GM19035 (cell line): ENCODE measurements at regions not wholly inside any gene's neighbourhood (a gene's known extent, or its start where the extent isn't known, plus 50 kb on each side); places are given as distances from the start of the nearest gene placed in this dataset.
"Not testable (repeated sequence)": the region's sequence is repeated elsewhere in the genome, so short reads cannot be mapped to it uniquely, and the experiment has no call there.

Experiments used
- ATAC-seq: cut with Tn5 transposase; IDR thresholded peaks from one replicate; pipeline ENCODE4 v1.9.1; 2021; ENCODE audit not compliant: unreplicated experiment

DNA sequence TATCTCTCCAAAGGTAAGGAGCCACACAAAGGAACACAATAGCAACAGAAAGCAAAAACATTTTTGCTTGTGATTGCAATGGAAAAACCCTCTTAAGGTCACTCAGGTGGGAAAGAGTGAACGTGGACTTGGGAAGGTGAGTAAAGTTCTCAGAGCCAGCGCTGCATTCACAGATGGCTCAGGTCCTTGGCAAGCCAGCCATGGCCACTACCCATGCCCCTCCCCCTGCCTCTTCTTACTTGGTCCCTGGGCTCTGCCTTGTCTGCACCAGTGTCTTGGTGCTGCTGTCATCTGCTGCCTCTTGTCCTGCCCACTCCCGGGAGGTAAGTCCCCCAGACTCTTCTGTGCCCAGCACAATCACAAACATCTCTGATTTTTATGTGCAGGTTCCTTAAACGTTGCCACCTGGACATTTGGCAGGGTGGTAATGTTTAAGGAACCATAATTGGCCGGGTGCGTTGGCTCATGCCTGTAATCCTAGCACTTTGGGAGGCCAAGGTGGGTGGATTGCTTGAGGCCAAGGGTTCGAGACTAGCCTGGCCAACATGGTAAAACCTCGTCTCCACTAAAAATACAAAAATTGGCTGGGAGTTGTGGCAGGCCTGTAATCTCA lies 74.6 kb downstream of the FEM1C start:
- no peak for ATAC-seq

DNA sequence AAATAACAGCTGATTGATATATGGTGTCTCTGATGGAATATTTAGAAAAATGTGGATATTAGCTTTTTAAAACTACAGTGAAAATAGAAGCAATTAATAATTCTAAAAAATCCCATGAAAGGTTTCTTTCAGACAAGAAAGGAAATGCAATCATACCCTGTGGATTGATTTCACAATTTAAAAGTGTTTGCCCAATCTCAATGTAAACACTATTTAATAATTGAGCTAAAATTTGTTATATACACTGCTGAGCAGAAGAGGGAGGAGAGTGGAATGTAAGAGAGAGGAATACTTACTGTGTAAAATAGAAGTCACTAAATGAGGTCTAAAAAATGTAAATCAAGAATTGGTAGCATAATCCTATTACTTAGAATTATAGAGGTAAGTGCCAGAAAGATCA lies 76.9 kb downstream of the FEM1C start:
- no peak for ATAC-seq

DNA sequence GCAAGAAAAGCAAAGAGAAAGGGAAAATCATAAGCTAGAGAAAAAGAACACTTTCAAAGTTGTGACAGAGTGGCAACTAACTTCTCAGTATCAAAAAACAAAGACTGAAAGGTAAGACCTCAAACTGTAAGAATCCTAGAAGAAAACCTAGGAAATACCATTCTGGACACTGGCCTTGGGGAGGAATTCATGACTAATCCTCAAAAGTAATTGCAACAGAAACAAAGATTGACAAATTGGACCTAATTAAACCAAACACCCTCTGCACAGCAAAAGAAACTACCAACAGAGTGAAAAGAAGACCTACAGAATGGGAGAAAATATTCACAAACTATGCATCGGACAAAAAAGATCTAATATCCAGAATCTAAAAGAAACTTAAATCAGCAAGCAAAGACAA lies 79.1 kb downstream of the FEM1C start:
- no peak for ATAC-seq

DNA sequence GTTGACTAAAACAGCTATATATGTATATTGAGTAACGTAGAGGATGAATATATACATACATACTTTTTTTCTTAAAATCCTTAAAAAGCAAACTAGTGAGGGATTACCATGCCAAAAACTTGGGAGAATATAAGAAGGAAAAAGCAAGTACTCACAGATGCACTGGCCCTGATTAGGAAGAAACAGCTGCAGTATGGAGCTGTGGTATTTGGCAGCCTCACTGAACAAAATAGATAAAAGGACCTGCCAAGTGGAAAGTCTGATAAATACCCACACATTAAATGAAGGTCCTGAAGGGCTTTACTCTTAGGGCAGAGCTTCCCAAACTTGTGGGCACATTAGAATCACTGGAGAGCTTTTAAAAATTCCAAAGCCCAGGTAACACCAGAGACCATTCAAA lies 80.6 kb downstream of the FEM1C start:
- ATAC-seq, result no peak

DNA sequence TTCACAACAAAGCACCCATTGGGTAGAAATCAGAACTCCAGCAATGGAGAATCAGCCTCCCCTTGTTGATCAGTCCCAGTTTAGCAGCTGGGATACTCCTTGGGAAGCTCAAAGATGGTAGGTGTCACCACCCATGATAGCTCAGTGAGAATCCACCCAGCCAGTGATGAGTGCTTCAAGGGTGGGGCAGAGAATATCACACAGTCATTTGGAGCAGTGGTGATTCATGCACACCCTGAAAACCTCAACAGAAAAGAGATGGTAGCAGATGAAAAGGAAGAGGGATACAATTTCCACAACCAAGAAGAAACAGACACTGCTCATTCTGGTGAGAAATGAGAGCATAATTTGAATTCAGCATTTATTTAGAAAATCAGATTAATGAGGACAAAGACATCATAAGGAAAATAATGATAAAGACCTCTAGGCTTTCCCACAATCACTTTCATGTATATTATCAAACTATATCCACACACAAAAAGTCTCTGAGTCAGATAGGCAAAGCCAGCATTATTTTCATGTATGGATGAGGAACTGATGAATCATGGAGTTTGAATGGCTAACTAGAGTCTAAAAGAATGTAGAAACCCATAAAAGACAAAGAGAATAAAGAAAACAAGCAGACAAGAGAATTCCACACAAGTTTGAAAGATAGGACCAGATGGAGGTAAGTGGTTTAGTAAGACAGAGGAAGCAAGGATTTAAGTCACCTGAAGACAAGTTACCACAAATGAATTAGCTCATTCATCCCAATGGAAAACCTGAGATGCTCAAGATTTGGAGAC lies 82.9 kb downstream of the FEM1C start:
- peak; percentile 42 for ATAC-seq

DNA sequence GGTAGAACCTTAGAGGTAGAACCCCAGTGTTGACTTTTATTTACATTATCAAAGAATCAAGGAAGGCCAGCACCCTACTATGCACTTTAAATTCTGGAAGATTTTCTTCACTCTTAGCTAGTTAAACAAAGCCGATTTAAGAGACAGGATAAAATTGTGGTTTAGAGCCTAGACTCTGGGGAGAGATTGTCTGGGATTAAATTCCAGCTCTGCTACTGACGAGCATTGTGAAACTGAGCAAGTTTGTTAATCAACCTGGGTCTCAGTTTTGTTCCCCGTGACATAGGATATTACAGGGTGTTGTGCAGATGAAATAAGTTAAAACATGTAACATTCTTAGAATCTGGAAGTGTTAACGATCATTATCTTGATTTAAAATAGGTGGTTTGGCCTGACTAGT lies 83.5 kb downstream of the FEM1C start:
- no peak for ATAC-seq

DNA sequence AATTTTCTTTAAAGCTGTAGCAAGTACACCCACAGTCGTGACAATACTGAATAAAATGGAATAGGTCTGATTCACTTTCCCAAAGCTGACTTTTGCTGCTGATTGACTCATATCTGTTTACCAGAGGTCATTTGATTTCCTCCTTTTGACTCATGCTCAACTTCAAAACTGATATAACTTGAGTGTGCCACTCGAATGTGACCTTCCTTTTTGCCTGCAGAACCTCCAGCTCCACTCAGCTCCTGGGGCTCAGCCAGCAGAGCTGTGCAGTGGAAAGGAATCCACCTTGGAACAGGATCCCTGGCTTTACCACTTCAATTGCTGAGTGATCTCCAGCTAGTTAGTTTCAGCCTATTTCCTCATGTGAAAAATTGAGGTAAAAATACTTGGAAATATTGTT lies 84.1 kb downstream of the FEM1C start:
- peak; percentile 77 for ATAC-seq

DNA sequence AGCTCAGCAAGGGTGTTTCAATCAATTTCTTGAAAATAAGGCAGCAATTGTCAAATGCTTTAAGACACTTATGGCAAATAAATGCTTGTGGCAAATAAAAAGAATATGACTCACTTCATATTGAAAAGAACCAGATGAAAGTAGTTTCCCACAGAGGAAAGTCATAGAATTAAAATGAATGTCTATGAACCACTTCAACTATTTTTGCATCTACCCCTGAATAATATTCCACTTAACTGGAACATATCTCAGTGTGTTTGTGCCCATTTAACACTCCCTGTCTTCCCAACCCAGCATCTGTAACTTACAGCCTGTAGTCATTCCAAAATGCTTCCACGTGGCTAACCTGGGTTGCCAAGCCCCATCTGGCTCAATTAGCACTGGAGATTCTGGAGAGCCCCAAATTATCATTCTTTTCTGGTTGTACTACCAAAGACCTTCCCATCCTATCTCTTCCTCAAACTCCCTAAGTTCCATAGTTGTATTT lies 84.7 kb downstream of the FEM1C start:
- no peak for ATAC-seq

DNA sequence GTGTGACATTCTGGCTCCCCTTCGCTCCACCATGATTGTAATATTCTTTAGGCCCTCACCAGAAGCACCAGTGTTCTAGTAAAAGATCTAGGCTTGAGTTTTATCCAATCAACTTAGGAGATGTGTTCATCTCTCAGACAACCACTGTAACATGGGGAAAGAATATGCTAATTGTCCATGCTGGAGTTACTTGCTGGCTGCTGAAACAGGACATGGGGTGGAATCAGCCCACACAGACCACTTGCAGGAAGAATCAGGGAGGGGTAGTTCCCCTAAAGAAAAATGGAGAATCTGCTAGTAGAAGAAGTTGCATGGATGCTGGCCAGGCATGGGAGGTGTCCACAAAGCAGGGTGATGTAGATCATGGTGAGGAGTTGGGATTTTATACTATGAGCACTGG lies 86.2 kb downstream of the FEM1C start:
- no peak for ATAC-seq

DNA sequence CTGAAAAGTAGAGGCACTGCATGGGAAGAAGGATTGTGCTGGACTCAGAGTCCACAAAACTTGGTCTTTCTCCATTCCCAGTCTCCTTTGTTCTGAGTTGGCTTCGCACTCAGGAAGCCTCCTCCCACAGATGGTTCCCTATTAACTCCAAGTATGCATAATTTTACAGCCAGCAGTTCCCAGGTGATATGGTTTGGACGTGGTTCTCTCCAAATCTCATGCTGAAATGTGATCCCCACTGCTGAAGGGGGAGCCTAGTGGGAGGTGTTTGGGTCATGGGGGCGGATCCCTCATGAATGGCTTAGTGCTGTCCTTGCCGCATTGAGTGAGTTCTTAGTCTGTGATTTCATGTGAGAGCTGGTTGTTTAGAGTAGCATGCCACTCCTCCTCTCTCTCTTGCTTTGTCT lies 86.6 kb downstream of the FEM1C start:
- no peak for ATAC-seq

DNA sequence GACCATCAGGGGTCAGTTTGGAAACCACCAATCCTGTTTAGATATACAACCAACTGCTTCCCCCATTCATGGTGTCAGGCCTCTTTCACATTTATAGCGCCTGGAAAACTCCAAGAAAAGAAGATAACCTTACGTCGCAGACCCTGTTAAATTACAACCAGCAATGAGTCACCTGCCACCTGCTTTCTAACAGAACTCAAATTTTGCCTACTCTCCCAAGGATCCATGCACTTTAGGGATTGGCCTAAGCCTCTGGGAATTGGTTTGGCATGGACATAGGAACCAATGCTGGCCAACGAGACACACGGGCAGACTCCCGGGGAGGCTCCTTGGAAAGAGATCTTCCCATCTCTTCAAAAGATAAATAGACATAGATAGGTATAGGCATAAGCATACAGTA lies 87.0 kb downstream of the FEM1C start:
- ATAC-seq, result no peak

DNA sequence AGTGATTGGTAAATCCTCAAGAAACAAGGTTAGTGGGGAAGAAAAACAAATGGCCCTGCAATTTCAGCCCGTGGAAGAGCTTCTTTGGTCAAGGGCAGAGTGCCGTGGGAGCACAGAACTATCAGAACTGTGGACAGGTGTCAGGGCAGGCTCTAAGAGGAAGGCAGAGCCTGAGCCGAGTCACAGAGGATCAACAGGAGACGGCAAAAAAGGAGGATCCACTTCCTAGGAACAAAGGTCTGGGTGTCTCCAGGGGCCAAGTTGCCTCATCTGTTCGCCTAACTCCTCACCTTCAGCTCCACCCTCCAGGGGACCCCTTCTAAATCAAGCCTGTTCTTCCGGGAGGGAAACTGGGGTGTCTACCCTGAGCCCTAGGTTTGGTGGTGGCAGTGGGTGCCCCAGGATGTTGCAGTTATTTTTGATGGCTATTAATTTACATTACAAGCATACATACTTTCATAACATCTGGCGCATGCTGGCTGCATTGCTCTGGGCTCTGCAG lies 88.0 kb downstream of the FEM1C start:
- ATAC-seq, result no peak

DNA sequence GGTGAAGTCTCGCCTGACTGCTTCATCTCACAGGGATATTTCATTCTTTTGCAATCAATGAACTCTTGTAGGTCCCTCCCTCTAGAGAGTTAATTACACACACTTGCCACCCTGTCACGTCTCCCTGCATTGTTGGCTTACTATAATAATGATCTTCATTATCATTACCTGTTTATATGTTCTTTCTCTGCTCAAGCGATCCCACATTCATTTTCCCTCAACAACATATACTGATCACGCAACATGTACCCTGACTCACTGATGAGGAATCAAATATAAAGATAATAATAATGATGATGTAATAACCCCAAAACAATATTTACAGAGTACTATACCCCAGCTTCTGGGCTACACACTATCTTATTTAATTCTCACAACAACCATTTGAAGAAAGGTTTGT lies 88.5 kb downstream of the FEM1C start:
- no peak for ATAC-seq

DNA sequence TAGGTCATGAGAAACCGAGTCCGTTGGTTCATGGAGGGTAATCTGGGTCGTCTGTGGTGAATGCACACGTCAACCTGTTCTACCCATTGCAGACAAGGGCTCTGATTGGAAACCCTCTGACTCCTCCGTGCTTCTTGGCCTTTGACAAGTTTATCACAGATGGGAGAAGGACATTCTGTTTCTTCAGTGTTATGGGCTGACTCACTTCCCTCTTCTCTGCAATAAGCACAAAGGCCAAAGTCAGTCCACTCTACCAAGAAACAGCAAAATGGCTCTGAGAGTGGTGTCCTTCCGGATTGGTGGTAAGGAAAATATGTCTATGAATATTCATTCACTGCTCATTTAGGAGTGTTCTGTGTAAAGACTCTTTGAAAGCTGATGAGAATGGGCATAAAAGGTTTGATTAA lies 89.3 kb downstream of the FEM1C start:
- no peak for ATAC-seq

DNA sequence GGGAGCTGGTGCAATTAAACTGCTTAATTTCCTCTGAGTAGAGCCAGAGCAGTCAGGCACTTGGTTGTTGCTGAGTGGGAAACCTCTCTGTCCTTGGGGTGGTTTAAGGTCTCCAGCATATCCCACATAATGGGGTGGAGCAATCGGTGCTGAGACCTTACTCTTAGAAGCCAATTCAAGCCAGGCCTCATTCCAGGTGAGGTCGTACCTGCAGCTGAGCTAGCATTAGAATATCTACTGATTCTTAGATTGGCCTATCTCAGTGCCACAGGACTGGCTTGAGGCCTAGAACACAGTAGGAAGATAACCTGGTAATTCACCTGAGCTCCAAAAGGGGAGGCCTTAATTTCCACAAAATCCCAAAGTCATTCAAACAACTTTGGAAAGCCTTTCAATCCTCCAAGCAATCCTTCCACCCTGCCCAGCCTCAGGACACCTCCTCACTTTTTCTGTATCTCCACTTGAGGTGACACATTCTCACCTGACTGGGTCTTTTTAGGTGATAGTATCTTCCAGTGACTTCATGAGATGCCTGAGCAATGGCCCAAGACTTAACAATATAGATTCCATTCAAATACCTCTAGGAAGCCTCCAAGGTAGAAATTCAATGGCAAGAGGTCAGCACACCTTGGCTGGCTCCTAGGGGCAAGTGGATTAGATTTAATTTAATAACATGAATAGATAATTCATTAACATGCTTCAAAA lies 91.0 kb downstream of the FEM1C start:
- ATAC-seq, result no peak

DNA sequence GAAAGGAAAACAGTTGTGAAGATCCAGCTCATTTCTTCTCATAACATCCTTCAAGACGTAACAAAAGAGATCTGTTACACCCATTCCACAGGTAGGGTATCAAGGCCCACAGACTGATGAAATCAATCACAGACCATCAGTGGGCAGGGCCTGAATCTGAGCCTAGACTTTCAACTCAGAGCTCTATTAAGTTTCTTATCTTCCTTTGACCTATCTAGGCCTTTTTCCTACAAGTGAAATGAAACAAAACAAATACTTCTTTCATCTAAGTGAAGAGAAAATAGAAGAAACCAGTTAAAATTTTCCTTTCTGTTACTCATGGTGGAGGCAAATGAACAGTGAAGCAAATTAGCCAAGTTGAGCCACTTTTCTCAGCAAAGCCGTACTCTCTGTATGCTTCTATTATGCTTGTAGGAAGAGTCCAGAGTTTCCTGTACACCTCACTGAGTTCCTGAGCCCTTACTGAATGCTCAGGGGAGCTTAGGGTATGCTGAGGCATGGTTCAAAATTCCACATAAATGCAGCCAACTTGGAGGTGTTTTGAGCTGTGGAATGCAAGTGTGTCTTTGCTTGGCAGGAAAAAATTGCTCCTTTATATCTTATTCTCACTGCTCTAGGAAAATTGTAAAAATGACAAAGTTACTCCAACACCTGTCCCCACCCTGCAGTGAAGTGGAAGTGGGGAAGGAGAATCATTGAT lies 91.9 kb downstream of the FEM1C start:
- ATAC-seq, result no peak

DNA sequence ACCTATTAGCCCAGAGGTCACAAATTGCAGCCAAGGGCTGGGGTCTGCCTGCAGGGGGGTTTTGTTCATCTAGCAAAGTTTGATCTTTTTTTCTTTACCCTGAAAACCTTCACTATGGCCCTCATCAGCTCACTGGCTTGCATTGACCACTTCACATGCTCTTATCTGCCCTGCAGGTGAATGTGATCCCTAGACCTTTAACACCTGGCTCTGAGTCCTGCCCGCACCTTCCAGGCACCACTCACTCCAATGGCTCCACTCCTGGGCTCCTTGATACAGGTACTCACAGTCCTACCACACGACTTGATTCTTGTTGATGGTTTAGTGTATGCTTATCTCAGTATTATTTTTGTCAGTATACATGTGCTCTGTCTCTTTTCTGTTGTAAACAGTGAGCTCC lies 92.5 kb downstream of the FEM1C start:
- ATAC-seq, result no peak

DNA sequence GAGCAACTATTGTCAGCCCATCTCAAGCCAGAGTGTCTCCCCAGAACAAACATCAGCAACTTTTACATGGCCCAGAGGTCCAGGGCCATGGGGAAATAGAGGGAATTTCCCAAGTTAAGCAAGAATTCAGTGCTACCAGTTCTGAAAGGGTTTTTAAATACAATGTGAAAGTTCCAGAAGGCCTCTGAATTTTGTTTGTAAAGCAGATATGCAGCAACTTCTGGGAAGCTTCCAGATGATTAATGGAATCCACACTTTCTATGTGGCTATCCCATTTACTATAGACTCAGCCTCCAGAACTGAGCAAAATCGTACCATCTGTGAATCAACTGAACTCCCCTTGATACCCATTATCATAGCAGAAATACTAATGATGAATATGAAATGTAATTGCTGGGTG lies 93.8 kb downstream of the FEM1C start:
- peak; percentile 67 for ATAC-seq

DNA sequence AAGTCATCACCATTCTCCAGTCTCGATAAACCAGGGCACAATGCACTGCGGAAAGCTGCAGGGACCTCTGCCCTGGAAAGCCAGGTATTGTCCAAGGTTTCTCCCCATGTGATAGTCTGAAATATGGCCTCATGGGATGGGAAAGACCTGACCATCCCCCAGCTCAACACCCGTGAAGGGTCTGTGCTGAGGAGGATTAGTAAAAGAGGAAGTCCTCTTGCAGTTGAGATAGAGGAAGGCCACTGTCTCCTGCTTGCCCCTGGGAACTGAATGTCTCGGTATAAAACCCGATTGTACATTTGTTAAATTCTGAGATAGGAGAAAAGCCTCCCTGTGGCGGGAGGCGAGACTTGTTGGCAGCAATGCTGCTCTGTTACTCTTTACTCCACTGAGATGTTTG lies 95.9 kb downstream of the FEM1C start:
- not testable (repeated sequence) for ATAC-seq

DNA sequence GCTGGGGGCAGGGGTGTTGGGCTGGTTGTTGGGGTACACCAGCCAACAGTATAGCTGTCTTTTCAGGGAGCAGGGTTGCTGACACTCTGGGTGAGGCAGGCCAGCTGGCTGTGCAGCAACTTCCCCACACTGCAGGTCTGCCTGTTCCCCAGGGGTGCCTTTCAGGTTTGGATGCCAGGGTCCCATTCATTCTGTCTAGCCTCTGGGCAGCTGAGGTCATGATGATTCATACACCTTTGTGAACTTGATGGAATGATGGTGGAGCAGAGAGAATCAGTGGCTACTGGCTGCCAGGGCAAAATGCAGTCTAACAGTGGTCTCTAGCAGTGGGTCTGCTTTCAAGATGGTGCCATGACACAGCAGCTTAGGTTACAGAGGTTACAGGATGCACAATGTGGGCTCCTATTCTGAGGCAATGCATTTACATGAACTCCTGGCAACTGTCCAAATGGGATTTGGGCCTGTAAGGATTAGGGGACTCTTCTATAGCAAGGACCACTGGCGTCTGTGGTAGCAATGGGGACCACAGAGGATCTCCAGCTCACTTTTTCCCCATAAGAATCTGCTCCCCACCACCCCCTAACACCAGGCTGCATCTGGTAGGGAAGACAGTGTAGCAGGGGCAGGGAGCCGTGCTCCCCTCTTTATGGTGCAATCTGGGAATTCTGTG lies 103.7 kb downstream of the FEM1C start:
- no peak for ATAC-seq

DNA sequence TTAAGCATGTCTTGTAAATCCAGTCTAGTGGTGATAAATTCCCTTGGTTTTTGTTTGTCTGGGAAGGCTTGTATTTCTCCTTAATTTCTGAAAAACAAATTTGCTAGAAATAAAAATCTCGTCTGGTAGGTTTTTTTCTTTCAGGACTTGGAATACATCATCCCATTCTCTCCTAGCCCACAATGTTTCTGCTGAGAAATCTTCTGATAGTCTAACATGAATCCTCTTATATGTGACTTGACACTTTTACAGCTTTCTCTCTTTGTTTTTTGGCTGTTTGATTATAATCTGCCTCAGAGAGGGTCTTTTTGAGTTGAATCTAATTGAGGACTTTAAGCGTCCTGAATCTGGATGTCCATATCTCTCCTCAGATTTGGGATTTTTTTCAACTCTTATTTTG lies 104.9 kb downstream of the FEM1C start:
- no peak for ATAC-seq
